GM12874 (cell line): ENCODE measurements at regions not wholly inside any gene's neighbourhood (a gene's known extent, or its start where the extent isn't known, plus 50 kb on each side); places are given as distances from the start of the nearest gene placed in this dataset.

ENCODE experiments used
- CTCF ChIP-seq: IDR thresholded peaks from 2 replicates; pipeline ENCODE4 v1.5.1; 2011; ENCODE audit warnings: low read depth, mild to moderate bottlenecking, control low read depth, low read length, moderate library complexity; ENCODE audit not compliant: insufficient read depth

DNA sequence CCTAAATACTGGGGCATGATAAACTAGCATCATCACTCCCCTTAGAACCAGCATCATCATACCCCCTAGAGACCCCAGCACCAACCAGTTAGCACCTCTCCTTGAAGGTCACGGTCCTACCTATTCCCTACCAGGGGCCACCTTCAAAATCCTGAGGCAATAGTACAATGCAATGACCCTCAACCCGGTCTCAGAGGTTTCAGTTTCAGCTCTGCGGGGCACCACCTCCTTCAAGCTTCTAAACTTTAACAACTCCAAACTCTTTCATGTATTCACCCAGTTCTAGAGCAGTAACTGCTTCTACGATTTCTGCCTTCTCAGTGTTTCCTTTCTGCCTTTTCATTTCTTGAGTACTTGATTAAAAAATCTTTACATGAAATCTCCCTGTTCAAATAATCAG lies 130.1 kb upstream of the EPB41L4A start:
- TF ChIP-seq CTCF = no peak

GRCh38 chr5:112549605-112550166 lies 130.6 kb upstream of the EPB41L4A start:
- TF ChIP-seq CTCF = no peak

GRCh38 chr5:112551419-112552032 lies 132.4 kb upstream of the EPB41L4A start:
- TF ChIP-seq CTCF = peak; percentile 57

DNA sequence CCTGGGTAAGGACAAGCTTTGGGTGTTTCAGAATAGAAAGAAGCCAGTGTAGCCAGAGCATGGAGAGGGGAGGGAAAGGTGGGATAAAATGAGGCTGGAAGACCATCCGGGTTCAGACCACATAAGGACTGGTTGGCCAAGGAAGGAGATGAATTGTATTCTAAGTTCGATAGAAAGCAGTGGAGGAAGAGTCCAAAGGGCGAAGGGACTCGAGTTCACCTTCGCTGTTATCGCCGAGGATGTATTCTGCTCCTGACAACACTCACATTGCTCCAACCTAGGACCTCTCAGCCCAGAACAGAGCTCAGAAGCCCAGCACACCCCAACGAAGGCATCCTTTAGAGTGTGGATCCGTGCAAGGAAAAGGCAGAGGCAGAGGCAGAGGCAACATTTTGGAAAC lies 133.1 kb upstream of the EPB41L4A start:
- TF ChIP-seq CTCF = no peak

- no peak for TF ChIP-seq CTCF
These were observed 133.7 kb upstream of the EPB41L4A start for GRCh38 chr5:112552791-112553190.

- TF ChIP-seq CTCF = no peak
These were observed 135.3 kb upstream of the EPB41L4A start for GRCh38 chr5:112554101-112554977.

GRCh38 chr5:112555197-112555596 lies 136.1 kb upstream of the EPB41L4A start:
- no peak for TF ChIP-seq CTCF
